ENCODE measurements at regions not wholly inside any gene's neighbourhood (a gene's known extent, or its start where the extent isn't known, plus 50 kb on each side); places are given as distances from the start of the nearest gene placed in this dataset.

GRCh38 chr17:45584092-45585036, 93.8 kb upstream of the PLEKHM1 start (continued):
- peak; percentile 82; the same call in 1 of the 2 replicates for TF ChIP-seq ZNF891 (CRISPR knock-in tag; IDR thresholded peaks at IDR 0.05)
- TF ChIP-seq ZNF451 (CRISPR knock-in tag; IDR thresholded peaks at IDR 0.05), result peak; percentile 54; the same call in 1 of the 2 replicates
- peak; percentile 37 for TF ChIP-seq YEATS4 (CRISPR knock-in tag; IDR thresholded peaks at IDR 0.05; ENCODE audit: borderline replicate concordance)
- TF ChIP-seq RFX1 (IDR thresholded peaks at IDR 0.05), result no peak
- peak; percentile 31; the same call in 1 of the 2 replicates for TF ChIP-seq MAF1 (CRISPR knock-in tag; IDR thresholded peaks at IDR 0.05; ENCODE audit: borderline replicate concordance)
- no peak for TF ChIP-seq RFX5 (IDR thresholded peaks at IDR 0.05; ENCODE audit: low read depth, low read length)
- peak; percentile 96 for TF ChIP-seq NRL (CRISPR knock-in tag; IDR thresholded peaks at IDR 0.05; ENCODE audit: borderline replicate concordance)
- peak; percentile 53; the same call in 1 of the 2 replicates for TF ChIP-seq SP4 (CRISPR knock-in tag; IDR thresholded peaks at IDR 0.05)
- TF ChIP-seq TFDP2 (CRISPR knock-in tag; IDR thresholded peaks at IDR 0.05), result peak; percentile 67
- no peak for TF ChIP-seq ZSCAN22 (CRISPR knock-in tag; IDR thresholded peaks at IDR 0.05)
- TF ChIP-seq PRDM10 (CRISPR knock-in tag; IDR thresholded peaks at IDR 0.05; ENCODE audit: low read depth), result no peak
- peak; percentile 65 for TF ChIP-seq ZNF883 (CRISPR knock-in tag; IDR thresholded peaks at IDR 0.05; ENCODE audit: not compliant biosample characterization)
- no peak for TF ChIP-seq ZXDC (CRISPR knock-in tag; IDR thresholded peaks at IDR 0.05)
- peak; percentile 64; the same call in 1 of the 2 replicates for TF ChIP-seq PRMT3 (CRISPR knock-in tag; IDR thresholded peaks at IDR 0.05; ENCODE audit: borderline replicate concordance, low read depth)
- no peak for TF ChIP-seq TSC22D2 (CRISPR knock-in tag; IDR thresholded peaks at IDR 0.05; ENCODE audit: borderline replicate concordance)
- TF ChIP-seq ZNF761 (CRISPR knock-in tag; conservative IDR thresholded peaks at IDR 0.05), result 0 out of 2 replicates have a peak, but pooled peaks have one; percentile 33
- TF ChIP-seq HNRNPL (IDR thresholded peaks at IDR 0.05; ENCODE audit: low read depth, low read length), result 0 out of 2 replicates have a peak, but pooled peaks have one; percentile 37
- TF ChIP-seq NR1H2 (CRISPR knock-in tag; IDR thresholded peaks at IDR 0.05; ENCODE audit: borderline replicate concordance, low read depth), result 0 out of 2 replicates have a peak, but pooled peaks have one; percentile 48
